NCI-H748 (cell line): ENCODE measurements at regions not wholly inside any gene's neighbourhood (a gene's known extent, or its start where the extent isn't known, plus 50 kb on each side); places are given as distances from the start of the nearest gene placed in this dataset.
"Not testable (repeated sequence)": the region's sequence is repeated elsewhere in the genome, so short reads cannot be mapped to it uniquely, and the experiment has no call there.

Experiments
- DNase-seq: peaks from one replicate; lab custom pipeline; 2025; ENCODE audit not compliant: unreplicated experiment; lab: John Stamatoyannopoulos, UW

- no peak for DNase-seq
Measured at GRCh38 chr3:35194666-35195065, 444.7 kb upstream of the ARPP21 start.

DNA sequence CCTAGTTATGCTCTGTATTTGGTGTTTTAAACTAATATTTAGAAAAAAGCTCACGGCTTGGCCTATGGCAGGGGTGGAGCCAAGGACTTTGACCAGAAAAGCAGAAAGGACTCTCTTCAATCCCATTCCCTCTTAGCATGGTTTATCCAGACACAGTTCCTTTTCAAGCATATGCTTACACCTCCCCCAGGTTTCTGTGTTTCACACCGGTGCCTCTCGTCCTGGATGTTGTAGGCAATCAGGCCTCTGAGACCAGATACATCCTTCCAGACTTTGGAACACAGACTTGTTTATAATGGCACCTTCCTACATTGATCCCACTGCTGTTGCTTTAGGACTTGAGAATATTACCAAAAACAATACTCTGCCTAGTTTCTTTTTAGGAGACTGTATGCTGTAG, 440.5 kb upstream of the ARPP21 start:
- DNase-seq, result no peak

DNA sequence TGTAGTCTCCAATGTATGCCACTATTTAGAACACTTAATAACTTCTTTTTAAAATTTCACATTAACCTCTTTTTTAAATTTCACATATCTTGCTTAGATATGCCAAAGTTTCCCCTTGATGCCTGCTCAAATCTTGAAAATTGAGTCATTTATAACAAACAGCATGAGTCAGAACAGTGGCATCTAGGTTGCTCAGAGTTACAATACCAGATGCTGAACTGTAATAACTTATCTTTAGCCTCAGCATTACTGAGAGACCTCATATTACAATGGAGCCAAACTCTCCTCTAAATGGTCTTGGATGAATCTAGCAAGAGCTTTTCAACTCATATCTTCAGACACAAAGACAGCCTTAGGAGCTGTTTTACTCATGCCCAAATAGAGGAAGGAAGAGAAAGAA, 439.3 kb upstream of the ARPP21 start:
- DNase-seq, result no peak

DNA sequence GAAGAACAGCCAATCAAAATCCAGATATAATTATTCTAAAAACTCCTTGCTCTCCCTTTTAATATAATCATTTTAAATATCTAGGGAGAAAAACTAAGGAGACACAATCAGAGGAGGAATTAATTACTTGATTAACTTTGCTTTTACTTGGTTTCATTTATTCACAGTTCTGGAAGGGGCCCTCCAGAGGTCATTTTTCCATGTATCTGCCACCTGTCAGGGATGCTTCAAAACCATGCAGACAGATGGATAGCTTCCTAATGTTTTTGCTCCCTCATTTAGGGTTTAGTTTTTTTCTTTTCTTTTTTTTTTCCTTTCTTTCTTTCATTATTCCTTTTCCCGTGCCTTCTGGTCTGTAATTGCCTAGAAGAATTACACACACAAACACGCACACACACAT, 438.1 kb upstream of the ARPP21 start:
- no peak for DNase-seq

DNA sequence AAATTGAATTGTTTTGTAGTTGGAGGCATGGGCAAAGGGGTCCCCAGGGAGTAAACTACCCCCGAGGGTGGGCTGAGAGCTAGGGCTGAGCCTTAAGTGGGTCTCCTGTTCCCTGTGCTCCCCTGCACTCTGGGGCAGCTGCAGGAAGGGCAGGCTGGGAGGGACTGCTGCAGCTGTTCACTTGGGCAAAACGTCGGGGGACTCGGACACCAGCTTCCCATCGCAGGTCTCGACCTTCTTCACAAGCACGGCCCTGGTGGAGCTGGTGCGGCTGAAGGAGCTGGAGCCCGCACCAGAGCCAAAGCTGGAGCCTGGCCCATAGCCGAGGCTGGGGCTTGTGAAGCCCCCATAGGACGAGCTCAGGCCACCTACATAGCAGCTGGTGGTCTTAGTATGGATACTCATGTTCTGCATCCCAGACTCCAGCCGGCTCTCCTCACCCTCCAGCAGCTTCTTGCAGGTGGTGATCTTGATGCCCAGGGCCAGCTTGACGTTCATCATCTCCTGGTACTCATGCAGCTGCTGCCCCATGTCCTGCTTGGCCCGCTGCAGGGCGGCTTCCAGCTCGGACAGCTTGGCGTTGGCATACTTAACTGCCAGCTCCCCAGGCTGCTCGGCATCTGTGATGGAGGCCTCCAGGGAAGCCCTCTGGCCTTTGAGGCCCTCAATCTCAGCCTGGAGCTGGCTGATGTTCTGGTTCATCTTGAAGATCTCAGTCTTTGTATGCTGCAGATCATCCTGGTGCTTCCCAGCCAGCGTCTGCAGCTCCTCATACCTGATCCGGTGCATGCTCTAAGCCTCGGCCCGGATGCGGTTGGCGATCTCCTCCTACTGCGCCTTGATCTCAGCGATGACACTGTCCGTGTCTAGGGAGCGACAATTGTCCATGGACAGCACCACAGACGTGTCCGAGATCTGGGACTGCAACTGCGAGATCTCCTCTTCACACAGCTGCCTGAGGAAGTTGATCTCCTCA, 423.5 kb upstream of the ARPP21 start:
- no peak for DNase-seq

GRCh38 chr3:35216501-35217266, 422.6 kb upstream of the ARPP21 start:
- no peak for DNase-seq

DNA sequence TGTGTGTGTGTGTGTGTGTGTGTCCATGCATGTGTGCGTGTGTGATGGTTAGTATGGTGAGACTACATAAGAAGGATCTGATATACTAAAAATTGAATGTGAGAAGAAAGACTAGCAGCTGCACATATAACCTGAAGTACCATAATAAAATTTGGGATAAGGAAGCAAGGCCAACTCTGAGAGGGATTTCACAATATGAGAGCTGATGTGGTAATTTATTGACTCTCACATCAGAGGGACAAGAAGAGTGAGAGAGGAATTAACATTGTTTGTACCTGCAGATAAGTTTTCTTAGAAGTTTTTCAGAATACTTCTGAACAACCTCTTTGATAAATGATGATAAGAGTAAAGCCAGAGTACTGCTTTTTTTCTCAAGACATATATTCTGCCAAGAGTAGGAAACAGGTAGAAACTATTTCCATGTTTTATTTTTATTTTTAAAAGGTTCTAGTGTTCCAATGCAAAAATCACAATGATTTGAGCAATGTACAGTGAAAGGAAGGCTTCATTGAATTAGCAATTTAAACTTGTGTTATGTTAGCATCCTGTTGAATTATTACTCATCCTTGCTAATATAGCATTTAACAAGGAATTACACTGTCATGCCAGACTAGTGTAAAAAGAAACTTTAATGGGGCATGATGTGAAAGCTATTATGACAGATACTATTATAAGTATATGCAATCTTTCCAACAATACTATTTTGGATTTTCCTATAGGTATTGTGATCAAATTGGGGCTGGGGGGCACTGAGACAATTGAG, 415.5 kb upstream of the ARPP21 start:
- DNase-seq, result no peak

DNA sequence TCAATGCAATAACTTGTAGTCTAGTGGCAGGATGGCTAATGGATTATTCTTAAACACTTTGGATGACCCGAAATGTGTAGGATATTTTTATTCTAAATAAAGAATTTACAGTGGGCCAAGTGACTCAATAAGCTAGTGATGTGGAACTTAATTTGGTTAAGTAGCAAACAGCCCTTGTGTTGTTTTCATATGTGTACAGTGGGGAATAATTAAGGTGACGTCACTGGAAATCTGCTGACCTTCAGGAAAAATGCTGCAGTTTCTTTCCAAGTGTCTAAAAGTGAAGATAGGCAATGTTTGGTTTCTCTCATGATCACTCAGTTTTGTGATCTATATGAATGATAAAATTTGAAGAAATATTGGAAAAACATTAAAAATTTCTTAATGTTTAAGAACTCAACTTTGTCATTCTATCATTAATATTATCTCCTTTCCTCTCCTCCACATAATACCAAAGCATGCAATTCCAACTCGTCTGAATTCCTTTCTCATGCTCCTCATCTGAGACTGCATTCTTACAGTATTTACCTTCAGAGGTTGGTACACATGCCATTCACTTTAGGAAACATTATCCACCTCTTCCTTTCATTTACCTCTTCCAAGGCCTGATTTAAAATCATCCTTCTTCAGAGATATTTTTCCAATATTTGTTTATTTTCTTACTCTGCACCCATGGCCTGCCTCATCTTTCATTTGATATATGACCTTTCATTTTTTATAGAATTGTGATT, 414.6 kb upstream of the ARPP21 start:
- no peak for DNase-seq

GRCh38 chr3:35241236-35241635, 398.1 kb upstream of the ARPP21 start:
- DNase-seq, result no peak

- no peak for DNase-seq
Measured at GRCh38 chr3:35254917-35255316, 384.4 kb upstream of the ARPP21 start.

DNA sequence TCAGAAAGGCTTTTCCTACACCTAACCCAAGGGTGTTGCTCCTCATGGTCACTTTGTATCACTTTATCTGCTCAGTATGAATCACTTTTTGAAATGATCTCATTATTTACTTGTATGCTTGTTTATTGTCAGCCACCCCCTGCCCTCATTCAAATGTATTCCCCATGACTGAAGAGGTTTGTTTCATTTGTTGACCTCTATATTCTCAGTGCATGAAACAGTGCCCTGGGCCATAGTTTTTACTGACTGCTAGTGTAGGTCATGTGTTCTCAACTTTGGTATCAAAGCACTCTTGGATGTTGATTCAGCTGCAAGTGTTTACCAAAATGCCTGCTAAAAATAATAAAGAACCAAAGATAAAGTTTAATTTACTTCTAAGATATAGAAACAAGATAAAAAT, 381.7 kb upstream of the ARPP21 start:
- DNase-seq, result no peak

DNA sequence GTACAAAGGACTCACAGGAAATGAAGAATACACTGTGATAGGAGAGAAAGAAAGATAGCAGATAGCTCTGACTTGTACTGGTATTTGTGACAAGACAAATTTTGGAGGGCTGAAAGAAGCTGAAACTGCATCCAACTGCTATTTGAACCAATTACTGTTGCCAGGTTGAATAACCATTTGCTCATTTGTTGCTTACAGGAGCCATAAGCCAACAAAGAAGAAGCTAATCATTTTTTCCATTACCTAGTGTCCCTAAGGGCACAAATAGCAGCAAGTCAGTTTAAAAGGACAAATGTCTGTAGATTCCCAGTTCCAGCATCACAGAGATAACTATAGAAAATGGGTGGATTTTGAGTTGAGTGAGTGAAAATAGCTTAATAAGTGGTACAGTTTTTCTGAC, 376.9 kb upstream of the ARPP21 start:
- DNase-seq, result no peak

- no peak for DNase-seq
Measured at GRCh38 chr3:35263477-35263876, 375.8 kb upstream of the ARPP21 start.

GRCh38 chr3:35266065-35266464, 373.3 kb upstream of the ARPP21 start:
- not testable (repeated sequence) for DNase-seq

- DNase-seq, result no peak
Measured at GRCh38 chr3:35275768-35276167, 363.6 kb upstream of the ARPP21 start.

- no peak for DNase-seq
Measured at GRCh38 chr3:35276568-35276967, 362.8 kb upstream of the ARPP21 start.

DNA sequence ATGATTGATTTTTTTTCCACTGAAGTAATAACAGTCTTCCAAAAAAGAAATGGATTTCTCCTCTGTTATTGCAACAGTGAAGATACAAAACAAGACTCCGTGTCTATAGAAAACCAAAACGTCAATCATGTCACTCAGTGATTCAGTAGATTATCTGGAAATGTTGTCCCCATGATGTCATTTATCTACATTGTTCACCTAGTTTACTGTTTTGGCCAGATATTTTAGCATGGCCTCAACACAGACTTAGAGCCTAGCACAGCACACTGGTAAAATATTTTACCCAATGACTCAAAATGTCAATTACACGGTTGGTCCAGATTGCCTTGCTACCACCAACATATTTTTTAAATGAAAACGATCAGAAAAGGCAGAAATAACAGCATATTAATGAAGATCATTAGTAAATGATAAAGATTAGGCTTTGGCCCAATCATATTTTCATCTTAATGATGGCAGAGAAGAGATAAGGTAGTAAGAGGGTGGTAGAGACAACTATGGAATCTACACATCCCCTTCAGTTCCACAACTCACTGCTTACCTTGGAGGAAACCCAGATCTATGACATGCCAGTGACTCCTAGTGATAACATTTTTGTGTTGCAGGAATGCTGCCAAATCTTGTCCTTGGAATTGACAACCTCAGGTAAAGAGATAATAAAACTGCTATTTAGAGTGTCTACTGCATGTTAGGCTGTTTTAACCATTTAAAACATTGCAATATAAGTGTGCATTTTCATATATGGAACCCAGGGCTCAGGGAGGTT, 347.7 kb upstream of the ARPP21 start:
- no peak for DNase-seq

GRCh38 chr3:35292568-35292967, 346.8 kb upstream of the ARPP21 start:
- no peak for DNase-seq

- DNase-seq, result no peak
Measured at GRCh38 chr3:35295906-35296305, 343.4 kb upstream of the ARPP21 start.

DNA sequence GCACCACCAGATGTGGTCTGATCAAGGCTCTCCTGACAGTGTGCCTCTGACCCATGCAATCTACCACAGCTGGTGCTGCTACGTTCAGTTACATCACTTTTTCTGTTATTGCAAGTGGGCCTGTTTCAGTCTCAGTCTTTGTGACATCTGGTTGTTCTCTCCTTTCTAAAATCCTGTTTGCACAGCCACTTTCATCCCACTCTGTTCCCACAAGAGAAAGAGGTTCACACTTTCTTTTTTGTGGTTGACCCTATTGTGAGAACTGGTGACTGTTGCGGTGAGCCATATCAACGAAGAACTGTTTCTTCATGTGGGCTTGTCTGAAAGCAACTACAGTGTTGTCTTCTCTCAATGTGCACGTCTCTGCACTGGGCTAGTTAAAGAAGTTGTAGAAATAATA, 342.8 kb upstream of the ARPP21 start:
- DNase-seq, result no peak
